Fibroblast of the aortic adventitia (primary cell): ENCODE measurements at regions not wholly inside any gene's neighbourhood (a gene's known extent, or its start where the extent isn't known, plus 50 kb on each side); places are given as distances from the start of the nearest gene placed in this dataset.

ENCODE experiments used
- DNase-seq: peaks from one replicate; pipeline ENCODE4 v3.0.0-alpha.2; 2010; ENCODE audit warnings: low read depth
- H3K4me3 ChIP-seq: 2 replicates; pipeline ENCODE4 v1.5.1; 2011; ENCODE audit warnings: low read depth, mild to moderate bottlenecking, control low read depth, low read length, moderate library complexity
- CTCF ChIP-seq: IDR thresholded peaks from 2 replicates; pipeline ENCODE4 v1.5.1; 2011; ENCODE audit warnings: mild to moderate bottlenecking, low read length, control low read depth, inconsistent platforms; ENCODE audit not compliant: insufficient read depth

- no peak overlapping the region for H3K4me3 ChIP-seq
- DNase-seq: no peak
- TF ChIP-seq CTCF: no peak
Measured at GRCh38 chr12:97309921-97310320, 152.7 kb upstream of the RMST start.

- DNase-seq: no peak
- no peak overlapping the region for H3K4me3 ChIP-seq
- no peak for TF ChIP-seq CTCF
Measured at GRCh38 chr12:97312570-97313135, 150.0 kb upstream of the RMST start.

GRCh38 chr12:97313471-97314190, 149.0 kb upstream of the RMST start:
- no peak for TF ChIP-seq CTCF
- no peak overlapping the region for H3K4me3 ChIP-seq
- DNase-seq: no peak

GRCh38 chr12:97316321-97316720, 146.3 kb upstream of the RMST start:
- DNase-seq: no peak
- no peak overlapping the region for H3K4me3 ChIP-seq
- TF ChIP-seq CTCF: no peak

GRCh38 chr12:97321621-97322020, 141.0 kb upstream of the RMST start:
- DNase-seq: no peak

GRCh38 chr12:97322388-97322787, 140.2 kb upstream of the RMST start:
- DNase-seq: no peak
- no peak for TF ChIP-seq CTCF
- no peak overlapping the region for H3K4me3 ChIP-seq

More at GRCh38 chr12:97321621-97322020, 141.0 kb upstream of the RMST start:
- H3K4me3 ChIP-seq: no peak overlapping the region
- no peak for TF ChIP-seq CTCF

GRCh38 chr12:97323154-97323553, 139.4 kb upstream of the RMST start:
- DNase-seq: no peak
- no peak for TF ChIP-seq CTCF

More at GRCh38 chr12:97323154-97323553, 139.4 kb upstream of the RMST start:
- H3K4me3 ChIP-seq: no peak overlapping the region
